ENCODE measurements at regions not wholly inside any gene's neighbourhood (a gene's known extent, or its start where the extent isn't known, plus 50 kb on each side); places are given as distances from the start of the nearest gene placed in this dataset.
"Not testable (repeated sequence)": the region's sequence is repeated elsewhere in the genome, so short reads cannot be mapped to it uniquely, and the experiment has no call there.

GRCh38 chr3:29011966-29012365, 268.9 kb upstream of the RBMS3 start:
- no peak overlapping the region for H3K4me3 ChIP-seq (ENCODE audit: low read depth, low read length)

- no peak overlapping the region for H3K4me3 ChIP-seq (ENCODE audit: low read depth, low read length)
Measured at GRCh38 chr3:29022976-29023375, 257.9 kb upstream of the RBMS3 start.

GRCh38 chr3:29026286-29026685, 254.6 kb upstream of the RBMS3 start:
- H3K4me3 ChIP-seq (ENCODE audit: low read depth, low read length): no peak overlapping the region

GRCh38 chr3:29026959-29027358, 253.9 kb upstream of the RBMS3 start:
- H3K4me3 ChIP-seq (ENCODE audit: low read depth, low read length): no peak overlapping the region

GRCh38 chr3:29031175-29031574, 249.7 kb upstream of the RBMS3 start:
- H3K4me3 ChIP-seq (ENCODE audit: low read depth, low read length): not testable (repeated sequence)

GRCh38 chr3:29033511-29033910, 247.4 kb upstream of the RBMS3 start:
- no peak overlapping the region for H3K4me3 ChIP-seq (ENCODE audit: low read depth, low read length)

- no peak overlapping the region for H3K4me3 ChIP-seq (ENCODE audit: low read depth, low read length)
Measured at GRCh38 chr3:29050155-29050554, 230.7 kb upstream of the RBMS3 start.

GRCh38 chr3:29057326-29057725, 223.5 kb upstream of the RBMS3 start:
- no peak overlapping the region for H3K4me3 ChIP-seq (ENCODE audit: low read depth, low read length)

GRCh38 chr3:29064085-29064484, 216.8 kb upstream of the RBMS3 start:
- H3K4me3 ChIP-seq (ENCODE audit: low read depth, low read length): no peak overlapping the region

- H3K4me3 ChIP-seq (ENCODE audit: low read depth, low read length): no peak overlapping the region
Measured at GRCh38 chr3:29065211-29065785, 215.6 kb upstream of the RBMS3 start.

- H3K4me3 ChIP-seq (ENCODE audit: low read depth, low read length): no peak overlapping the region
Measured at GRCh38 chr3:29067007-29067406, 213.9 kb upstream of the RBMS3 start.

GRCh38 chr3:29070959-29071634, 209.8 kb upstream of the RBMS3 start:
- H3K4me3 ChIP-seq (ENCODE audit: low read depth, low read length): no peak overlapping the region

- H3K4me3 ChIP-seq (ENCODE audit: low read depth, low read length): no peak overlapping the region
Measured at GRCh38 chr3:29072611-29073010, 208.3 kb upstream of the RBMS3 start.

GRCh38 chr3:29077356-29077755, 203.5 kb upstream of the RBMS3 start:
- H3K4me3 ChIP-seq (ENCODE audit: low read depth, low read length): no peak overlapping the region

- H3K4me3 ChIP-seq (ENCODE audit: low read depth, low read length): no peak overlapping the region
Measured at GRCh38 chr3:29079358-29079757, 201.5 kb upstream of the RBMS3 start.

- H3K4me3 ChIP-seq (ENCODE audit: low read depth, low read length): no peak overlapping the region
Measured at GRCh38 chr3:29080967-29081366, 199.9 kb upstream of the RBMS3 start.

GRCh38 chr3:29083081-29083480, 197.8 kb upstream of the RBMS3 start:
- H3K4me3 ChIP-seq (ENCODE audit: low read depth, low read length): no peak overlapping the region

- H3K4me3 ChIP-seq (ENCODE audit: low read depth, low read length): no peak overlapping the region
Measured at GRCh38 chr3:29083676-29084075, 197.2 kb upstream of the RBMS3 start.

- no peak overlapping the region for H3K4me3 ChIP-seq (ENCODE audit: low read depth, low read length)
Measured at GRCh38 chr3:29088579-29088978, 192.3 kb upstream of the RBMS3 start.

GRCh38 chr3:29090912-29091597, 189.8 kb upstream of the RBMS3 start:
- no peak overlapping the region for H3K4me3 ChIP-seq (ENCODE audit: low read depth, low read length)

- no peak overlapping the region for H3K4me3 ChIP-seq (ENCODE audit: low read depth, low read length)
Measured at GRCh38 chr3:29091599-29092189, 189.2 kb upstream of the RBMS3 start.

- no peak overlapping the region for H3K4me3 ChIP-seq (ENCODE audit: low read depth, low read length)
Measured at GRCh38 chr3:29092348-29092747, 188.5 kb upstream of the RBMS3 start.
